H1 (cell line): ENCODE measurements at regions not wholly inside any gene's neighbourhood (a gene's known extent, or its start where the extent isn't known, plus 50 kb on each side); places are given as distances from the start of the nearest gene placed in this dataset.

Experiments
- CBX8 ChIP-seq: fragments of 300-800, 300-1000 bp; sonication (generic); IDR thresholded peaks from 2 replicates; pipeline ENCODE4 v1.7.1; 2016; ENCODE audit warnings: low read depth, low read length, borderline replicate concordance
- CHD2 ChIP-seq: IDR thresholded peaks from 2 replicates; pipeline ENCODE4 v1.6.1; 2012; ENCODE audit warnings: low read length, improper control_type of control experiment
- CREB1 ChIP-seq: IDR thresholded peaks from 2 replicates; pipeline ENCODE4 v1.6.1; 2012; ENCODE audit warnings: inconsistent platforms
- CTCF ChIP-seq, 3 experiments: IDR thresholded peaks; 1 replicate in 2 of 3; 2 replicates in 1 of 3; pipeline versions ENCODE4 v1.5.1 to v1.6.1; 2011; ENCODE audit warnings: low read length in 3 of 3, mild to moderate bottlenecking in 3 of 3, inconsistent platforms in 2 of 3, low read depth in 1 of 3, moderate library complexity in 1 of 3; ENCODE audit not compliant: insufficient read depth in 1 of 3; ENCODE audit errors: control extremely low read depth in 1 of 3
- EP300 ChIP-seq, 2 experiments: IDR thresholded peaks; 1 replicate in 1 of 2; 2 replicates in 1 of 2; pipeline ENCODE4 v1.6.1; 2011 to 2012; ENCODE audit warnings: low read depth in 2 of 2, low read length in 2 of 2, mild to moderate bottlenecking in 2 of 2, borderline replicate concordance in 1 of 2, inconsistent platforms in 1 of 2, moderate library complexity in 1 of 2
- SIRT6 ChIP-seq: IDR thresholded peaks from one replicate; pipeline ENCODE4 v1.7.1; 2012; ENCODE audit warnings: low read length, inconsistent platforms
- SP4 ChIP-seq: IDR thresholded peaks from 2 replicates; pipeline ENCODE4 v1.6.1; 2012; ENCODE audit warnings: low read length, inconsistent platforms
- TF ChIP-seq, protein P1 (sequence below): fragments of 300-600 bp; sonication (generic); IDR thresholded peaks from 2 replicates; pipeline ENCODE4 v1.7.1; 2012; ENCODE audit warnings: low read length, moderate library complexity, mild to moderate bottlenecking, inconsistent platforms; ENCODE audit not compliant: insufficient replicate concordance

DNA sequence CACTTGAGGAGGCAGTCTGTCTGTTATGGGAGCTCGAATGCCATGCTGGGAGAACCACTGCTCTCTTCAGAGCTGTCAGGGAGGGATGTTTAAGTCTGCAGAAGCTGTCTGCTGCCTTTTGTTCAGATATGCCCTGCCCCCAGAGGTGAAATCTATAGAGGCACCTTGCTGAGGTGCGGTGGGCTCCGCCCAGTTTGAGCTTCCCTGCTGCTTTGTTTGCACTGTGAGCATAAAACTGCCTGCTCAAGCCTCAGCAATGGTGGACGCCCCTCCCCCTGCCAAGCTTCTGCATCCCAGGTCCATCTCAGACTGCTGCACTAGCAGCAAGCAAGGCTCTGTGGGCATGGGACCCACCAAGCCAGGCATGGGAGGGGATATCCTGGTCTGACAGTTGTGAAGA is 247.5 kb downstream of the LMX1A start (continued):
- TF ChIP-seq, protein P1, sequence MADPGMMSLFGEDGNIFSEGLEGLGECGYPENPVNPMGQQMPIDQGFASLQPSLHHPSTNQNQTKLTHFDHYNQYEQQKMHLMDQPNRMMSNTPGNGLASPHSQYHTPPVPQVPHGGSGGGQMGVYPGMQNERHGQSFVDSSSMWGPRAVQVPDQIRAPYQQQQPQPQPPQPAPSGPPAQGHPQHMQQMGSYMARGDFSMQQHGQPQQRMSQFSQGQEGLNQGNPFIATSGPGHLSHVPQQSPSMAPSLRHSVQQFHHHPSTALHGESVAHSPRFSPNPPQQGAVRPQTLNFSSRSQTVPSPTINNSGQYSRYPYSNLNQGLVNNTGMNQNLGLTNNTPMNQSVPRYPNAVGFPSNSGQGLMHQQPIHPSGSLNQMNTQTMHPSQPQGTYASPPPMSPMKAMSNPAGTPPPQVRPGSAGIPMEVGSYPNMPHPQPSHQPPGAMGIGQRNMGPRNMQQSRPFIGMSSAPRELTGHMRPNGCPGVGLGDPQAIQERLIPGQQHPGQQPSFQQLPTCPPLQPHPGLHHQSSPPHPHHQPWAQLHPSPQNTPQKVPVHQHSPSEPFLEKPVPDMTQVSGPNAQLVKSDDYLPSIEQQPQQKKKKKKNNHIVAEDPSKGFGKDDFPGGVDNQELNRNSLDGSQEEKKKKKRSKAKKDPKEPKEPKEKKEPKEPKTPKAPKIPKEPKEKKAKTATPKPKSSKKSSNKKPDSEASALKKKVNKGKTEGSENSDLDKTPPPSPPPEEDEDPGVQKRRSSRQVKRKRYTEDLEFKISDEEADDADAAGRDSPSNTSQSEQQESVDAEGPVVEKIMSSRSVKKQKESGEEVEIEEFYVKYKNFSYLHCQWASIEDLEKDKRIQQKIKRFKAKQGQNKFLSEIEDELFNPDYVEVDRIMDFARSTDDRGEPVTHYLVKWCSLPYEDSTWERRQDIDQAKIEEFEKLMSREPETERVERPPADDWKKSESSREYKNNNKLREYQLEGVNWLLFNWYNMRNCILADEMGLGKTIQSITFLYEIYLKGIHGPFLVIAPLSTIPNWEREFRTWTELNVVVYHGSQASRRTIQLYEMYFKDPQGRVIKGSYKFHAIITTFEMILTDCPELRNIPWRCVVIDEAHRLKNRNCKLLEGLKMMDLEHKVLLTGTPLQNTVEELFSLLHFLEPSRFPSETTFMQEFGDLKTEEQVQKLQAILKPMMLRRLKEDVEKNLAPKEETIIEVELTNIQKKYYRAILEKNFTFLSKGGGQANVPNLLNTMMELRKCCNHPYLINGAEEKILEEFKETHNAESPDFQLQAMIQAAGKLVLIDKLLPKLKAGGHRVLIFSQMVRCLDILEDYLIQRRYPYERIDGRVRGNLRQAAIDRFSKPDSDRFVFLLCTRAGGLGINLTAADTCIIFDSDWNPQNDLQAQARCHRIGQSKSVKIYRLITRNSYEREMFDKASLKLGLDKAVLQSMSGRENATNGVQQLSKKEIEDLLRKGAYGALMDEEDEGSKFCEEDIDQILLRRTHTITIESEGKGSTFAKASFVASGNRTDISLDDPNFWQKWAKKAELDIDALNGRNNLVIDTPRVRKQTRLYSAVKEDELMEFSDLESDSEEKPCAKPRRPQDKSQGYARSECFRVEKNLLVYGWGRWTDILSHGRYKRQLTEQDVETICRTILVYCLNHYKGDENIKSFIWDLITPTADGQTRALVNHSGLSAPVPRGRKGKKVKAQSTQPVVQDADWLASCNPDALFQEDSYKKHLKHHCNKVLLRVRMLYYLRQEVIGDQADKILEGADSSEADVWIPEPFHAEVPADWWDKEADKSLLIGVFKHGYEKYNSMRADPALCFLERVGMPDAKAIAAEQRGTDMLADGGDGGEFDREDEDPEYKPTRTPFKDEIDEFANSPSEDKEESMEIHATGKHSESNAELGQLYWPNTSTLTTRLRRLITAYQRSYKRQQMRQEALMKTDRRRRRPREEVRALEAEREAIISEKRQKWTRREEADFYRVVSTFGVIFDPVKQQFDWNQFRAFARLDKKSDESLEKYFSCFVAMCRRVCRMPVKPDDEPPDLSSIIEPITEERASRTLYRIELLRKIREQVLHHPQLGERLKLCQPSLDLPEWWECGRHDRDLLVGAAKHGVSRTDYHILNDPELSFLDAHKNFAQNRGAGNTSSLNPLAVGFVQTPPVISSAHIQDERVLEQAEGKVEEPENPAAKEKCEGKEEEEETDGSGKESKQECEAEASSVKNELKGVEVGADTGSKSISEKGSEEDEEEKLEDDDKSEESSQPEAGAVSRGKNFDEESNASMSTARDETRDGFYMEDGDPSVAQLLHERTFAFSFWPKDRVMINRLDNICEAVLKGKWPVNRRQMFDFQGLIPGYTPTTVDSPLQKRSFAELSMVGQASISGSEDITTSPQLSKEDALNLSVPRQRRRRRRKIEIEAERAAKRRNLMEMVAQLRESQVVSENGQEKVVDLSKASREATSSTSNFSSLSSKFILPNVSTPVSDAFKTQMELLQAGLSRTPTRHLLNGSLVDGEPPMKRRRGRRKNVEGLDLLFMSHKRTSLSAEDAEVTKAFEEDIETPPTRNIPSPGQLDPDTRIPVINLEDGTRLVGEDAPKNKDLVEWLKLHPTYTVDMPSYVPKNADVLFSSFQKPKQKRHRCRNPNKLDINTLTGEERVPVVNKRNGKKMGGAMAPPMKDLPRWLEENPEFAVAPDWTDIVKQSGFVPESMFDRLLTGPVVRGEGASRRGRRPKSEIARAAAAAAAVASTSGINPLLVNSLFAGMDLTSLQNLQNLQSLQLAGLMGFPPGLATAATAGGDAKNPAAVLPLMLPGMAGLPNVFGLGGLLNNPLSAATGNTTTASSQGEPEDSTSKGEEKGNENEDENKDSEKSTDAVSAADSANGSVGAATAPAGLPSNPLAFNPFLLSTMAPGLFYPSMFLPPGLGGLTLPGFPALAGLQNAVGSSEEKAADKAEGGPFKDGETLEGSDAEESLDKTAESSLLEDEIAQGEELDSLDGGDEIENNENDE, result no peak
- TF ChIP-seq CREB1 (no peak), EP300 (IDR thresholded peaks at IDR 0.05; ENCODE audit: borderline replicate concordance in 1 of 2, low read depth in 2 of 2, low read length in 2 of 2) (no peak), SP4 (no peak), CHD2 (no peak), SIRT6 (no peak), CTCF (IDR thresholded peaks at IDR 0.05; ENCODE audit: control extremely low read depth in 1 of 3, insufficient read depth in 1 of 3, low read depth in 1 of 3, low read length in 3 of 3) (no peak), CBX8 (no peak)
